IMR-90 (cell line): ENCODE measurements at regions not wholly inside any gene's neighbourhood (a gene's known extent, or its start where the extent isn't known, plus 50 kb on each side); places are given as distances from the start of the nearest gene placed in this dataset.
A peak's percentile ranks its signal among the peaks of the same experiment; 100 is the strongest.

ENCODE experiments used
- ATAC-seq: fragments of 200-7000 bp; cut with Tn5 transposase; 2 replicates; pipeline ENCODE4 v1.9.1; 2020; ENCODE audit warnings: low read depth, mild to moderate bottlenecking, moderate library complexity
- BruUV-seq: library from RNA; stranded (reverse); fragments of 400-500 nt; replicated peaks from 2 replicates; lab custom pipeline; 2021; lab: Mats Ljungman, UMichigan
- CTCF ChIA-PET: fragments of 300-600 bp; formaldehyde crosslinking; extraction: SDS; loops from one replicate; lab custom pipeline; 2021; ENCODE audit warnings: antibody characterized with exemption; lab: Yijun Ruan, JAX
- POLR2A ChIA-PET: fragments of 300-600 bp; sonication (Branson Sonifier 250); formaldehyde crosslinking; loops from one replicate; lab custom pipeline; 2022; ENCODE audit warnings: antibody characterized with exemption; ENCODE audit not compliant: unreplicated experiment; lab: Charles Lee
- DNase-seq: peaks from one replicate; pipeline ENCODE4 v3.0.0; 2013
- H2AFZ ChIP-seq: replicated peaks from 2 replicates; pipeline ENCODE3; 2013; ENCODE audit warnings: low read length, mild to moderate bottlenecking; ENCODE audit not compliant: poor library complexity
- H2AK5ac ChIP-seq: 2 replicates; pipeline ENCODE4 v1.6.1; 2013; ENCODE audit warnings: low read depth, low read length, inconsistent platforms
- H2AK9ac ChIP-seq: replicated peaks from 2 replicates; pipeline ENCODE3; 2013; ENCODE audit warnings: mild to moderate bottlenecking, low read depth, low read length, moderate library complexity; ENCODE audit not compliant: poor library complexity
- H2BK120ac ChIP-seq: 2 replicates; pipeline ENCODE4 v1.6.1; 2013; ENCODE audit warnings: low read depth, low read length, inconsistent platforms
- H2BK15ac ChIP-seq: 3 replicates; pipeline ENCODE4 v1.6.1; 2013; ENCODE audit warnings: low read depth, low read length, inconsistent platforms
- H2BK20ac ChIP-seq: 2 replicates; pipeline ENCODE4 v1.6.1; 2013; ENCODE audit warnings: low read depth, mild to moderate bottlenecking, inconsistent platforms, low read length, moderate library complexity
- H2BK5ac ChIP-seq: 2 replicates; pipeline ENCODE4 v1.6.1; 2013; ENCODE audit warnings: mild to moderate bottlenecking, low read depth, low read length, inconsistent platforms; ENCODE audit not compliant: poor library complexity, severe bottlenecking
- H3K14ac ChIP-seq: replicated peaks from 2 replicates; pipeline ENCODE4 v1.6.1; 2013; ENCODE audit warnings: low read depth, low read length, inconsistent platforms
- H3K18ac ChIP-seq: 2 replicates; pipeline ENCODE4 v1.6.1; 2013; ENCODE audit warnings: low read depth, low read length, control low read depth
- H3K23ac ChIP-seq: 2 replicates; pipeline ENCODE4 v1.6.1; 2013; ENCODE audit warnings: low read depth, low read length, inconsistent platforms
- H3K27ac ChIP-seq: 2 replicates; pipeline ENCODE4 v1.5.1; 2013; ENCODE audit warnings: mild to moderate bottlenecking, control low read depth, low read length; ENCODE audit not compliant: insufficient read depth
- H3K27me3 ChIP-seq: 2 replicates; pipeline ENCODE4 v1.6.1; 2013; ENCODE audit warnings: low read length; ENCODE audit not compliant: control insufficient read depth, insufficient read depth
- H3K36me3 ChIP-seq: 2 replicates; pipeline ENCODE4 v1.6.1; 2013; ENCODE audit warnings: low read length, mixed read lengths; ENCODE audit not compliant: control insufficient read depth, insufficient read depth
- H3K4ac ChIP-seq: 2 replicates; pipeline ENCODE4 v1.6.1; 2013; ENCODE audit warnings: low read depth, low read length, inconsistent platforms
- H3K4me1 ChIP-seq: 2 replicates; pipeline ENCODE4 v1.6.1; 2013; ENCODE audit warnings: low read length, mixed read lengths; ENCODE audit not compliant: control insufficient read depth, insufficient read depth
- H3K4me2 ChIP-seq: 2 replicates; pipeline ENCODE4 v1.6.1; 2013; ENCODE audit warnings: low read depth, mild to moderate bottlenecking, control low read depth, low read length, moderate library complexity
- H3K4me3 ChIP-seq: 2 replicates; pipeline ENCODE4 v1.5.1; 2013; ENCODE audit warnings: low read depth, mild to moderate bottlenecking, control low read depth, low read length, moderate library complexity; ENCODE audit not compliant: insufficient read depth
- H3K56ac ChIP-seq: 2 replicates; pipeline ENCODE4 v1.6.1; 2013; ENCODE audit warnings: low read length, inconsistent platforms; ENCODE audit not compliant: insufficient read depth; ENCODE audit errors: extremely low read depth
- H3K79me1 ChIP-seq, 2 experiments: 2 replicates each; pipeline ENCODE4 v1.6.1; 2013; ENCODE audit warnings: low read length in 2 of 2, inconsistent platforms in 1 of 2, low read depth in 1 of 2
- H3K9ac ChIP-seq: 2 replicates; pipeline ENCODE4 v1.6.1; 2013; ENCODE audit warnings: low read depth, low read length, control low read depth
- H3K9me1 ChIP-seq: 2 replicates; pipeline ENCODE4 v1.6.1; 2013; ENCODE audit warnings: low read length, inconsistent platforms; ENCODE audit not compliant: insufficient read depth
- H3K9me3 ChIP-seq: 2 replicates; pipeline ENCODE4 v1.6.1; 2013; ENCODE audit warnings: low read length; ENCODE audit not compliant: control insufficient read depth, insufficient read depth
- H4K20me1 ChIP-seq: 2 replicates; pipeline ENCODE4 v1.6.1; 2013; ENCODE audit warnings: low read length, inconsistent platforms; ENCODE audit not compliant: insufficient read depth
- H4K5ac ChIP-seq: 2 replicates; pipeline ENCODE4 v1.6.1; 2013; ENCODE audit warnings: mild to moderate bottlenecking, low read depth, low read length, control low read depth
- H4K8ac ChIP-seq, 2 experiments: 2 replicates each; pipeline ENCODE4 v1.6.1; 2013; ENCODE audit warnings: low read depth in 2 of 2, low read length in 2 of 2, control low read depth in 1 of 2, inconsistent platforms in 1 of 2
- H4K91ac ChIP-seq: 2 replicates; pipeline ENCODE4 v1.6.1; 2013; ENCODE audit warnings: low read depth, low read length, inconsistent platforms; ENCODE audit not compliant: insufficient read depth
- BHLHE40 ChIP-seq: fragments of 150-350 bp; IDR thresholded peaks from 2 replicates; pipeline ENCODE4 v1.6.1; 2016; ENCODE audit warnings: mild to moderate bottlenecking, low read depth, low read length
- CHD1 ChIP-seq: IDR thresholded peaks from 2 replicates; pipeline ENCODE4 v1.6.1; 2012; ENCODE audit warnings: low read depth, low read length, improper control_type of control experiment
- CTCF ChIP-seq: conservative IDR thresholded peaks from 2 replicates; pipeline ENCODE4 v1.5.1; 2012; ENCODE audit warnings: mild to moderate bottlenecking, low read depth, low read length, improper control_type of control experiment
- FOS ChIP-seq: fragments of 150-350 bp; IDR thresholded peaks from 2 replicates; pipeline ENCODE4 v1.6.1; 2016; ENCODE audit warnings: low read depth, low read length
- MAFK ChIP-seq: IDR thresholded peaks from 2 replicates; pipeline ENCODE4 v1.6.1; 2012; ENCODE audit warnings: low read depth, low read length, improper control_type of control experiment
- MAZ ChIP-seq: IDR thresholded peaks from 2 replicates; pipeline ENCODE4 v1.6.1; 2012; ENCODE audit warnings: low read depth, mild to moderate bottlenecking, low read length, improper control_type of control experiment, moderate library complexity, borderline replicate concordance
- RCOR1 ChIP-seq: IDR thresholded peaks from 2 replicates; pipeline ENCODE4 v1.6.1; 2012; ENCODE audit warnings: mild to moderate bottlenecking, low read length, improper control_type of control experiment; ENCODE audit not compliant: insufficient replicate concordance
- SMC3 ChIP-seq: fragments of 150-350 bp; IDR thresholded peaks from 2 replicates; pipeline ENCODE4 v1.6.1; 2016; ENCODE audit warnings: low read depth, mild to moderate bottlenecking, antibody characterized with exemption, low read length, moderate library complexity
- WGBS, 2 experiments: methylation state at CpG; one replicate each; pipeline versions ENCODE4 v1.1.5 to v1.1.7; 2013; ENCODE audit warnings: missing lambda C conversion rate in 2 of 2; ENCODE audit not compliant: insufficient read length in 1 of 2; ENCODE audit errors: extremely low coverage in 2 of 2; 5-methylcytosine and 5-hydroxymethylcytosine counted together
- dilution Hi-C: fragments of 300-500 bp; cut with HindIII; formaldehyde crosslinking; loops from one replicate; pipeline ENCODE4 v1.14.3; 2018; ENCODE audit warnings: low sequenced_read_pairs; ENCODE audit not compliant: unreplicated experiment
- in situ Hi-C: fragments of 300-500 bp; cut with MboI; formaldehyde crosslinking; loops from 3 replicates; pipeline ENCODE4 v1.14.3; 2019; ENCODE audit warnings: low sequenced_read_pairs, inconsistent platforms, mixed read lengths
- intact Hi-C: fragments of 100-400 bp; cut with micrococcal nuclease; formaldehyde crosslinking; loops from 2 replicates; pipeline ENCODE4 v1.10.0; 2022

DNA sequence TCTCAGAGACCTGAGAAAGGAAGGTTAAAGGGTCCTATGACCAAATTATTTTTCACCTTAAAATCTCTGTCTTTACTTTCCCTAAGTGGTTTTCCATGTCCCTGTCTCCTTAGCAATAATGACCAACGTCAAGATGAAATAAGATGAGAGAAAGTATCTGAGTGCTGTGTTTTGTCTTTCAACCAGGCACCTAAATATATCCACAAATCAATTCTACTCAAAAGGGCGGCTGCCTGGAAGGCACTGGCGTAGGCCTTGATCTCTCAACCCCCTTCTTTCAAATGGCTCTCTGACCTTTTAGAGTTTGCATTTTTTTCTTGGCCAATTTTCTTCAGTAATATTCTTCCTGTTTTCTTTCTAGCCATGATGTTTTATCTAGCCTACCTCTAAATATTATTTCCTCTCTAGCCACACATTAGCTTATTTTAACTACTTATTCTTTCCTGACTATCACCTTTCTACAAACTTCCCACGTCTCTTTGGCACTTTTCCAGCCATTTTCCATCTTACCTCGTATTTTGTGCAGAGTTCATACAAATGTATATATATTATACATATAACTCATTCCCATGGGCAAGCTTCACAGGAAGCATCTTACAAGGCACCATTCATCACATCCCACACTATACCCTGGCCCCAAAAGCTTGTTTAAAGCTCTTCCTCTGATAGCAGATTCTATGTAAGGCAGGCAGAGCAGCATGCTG lies 204.5 kb downstream of the SNX18 start:
- peak overlapping the region; percentile 49 for H2AFZ ChIP-seq
- DNase-seq (no peak), ATAC-seq (no peak)
- H4K20me1 ChIP-seq, result no peaks in the 10 kb centered on the region
- ChIA-PET CTCF (no interaction called here), POLR2A (no interaction called here)
- no peak overlapping the region; the same call in 1 of the 2 replicates for H4K5ac ChIP-seq
- H3K27ac ChIP-seq, result peak overlapping the region; percentile 48; the same call in 1 of the 2 replicates
- peaks cover 25% of the 10 kb centered on the region for H3K4me1 ChIP-seq
- H3K79me1 ChIP-seq, result peaks cover 0 to 12% of the 10 kb centered on the region in 2 experiments; a peak in 1 of 4 replicates
- H2AK9ac ChIP-seq, result no peak overlapping the region
- H3K18ac ChIP-seq, result peak overlapping the region; percentile 63
- intact Hi-C loops, result no loop called here
- no peak overlapping the region for H3K4me3 ChIP-seq
- H3K23ac ChIP-seq, result no peak overlapping the region
- H2BK20ac ChIP-seq, result peak overlapping the region; percentile 88
- peak overlapping the region; percentile 89 for H2BK120ac ChIP-seq
- H2BK15ac ChIP-seq, result peak overlapping the region; percentile 97; the same call in 1 of the 3 replicates
- peaks cover 18% of the 10 kb centered on the region for H3K9me1 ChIP-seq
- H3K4ac ChIP-seq, result peak overlapping the region; percentile 87
- peak overlapping the region; percentile 59 to 86; a peak in 3 of 4 replicates for H4K8ac ChIP-seq
- WGBS, 2 experiments, result 100% methylated on average over 2 of the region's 5 CpGs; no CpG with 5 or more reads in 1 of the 2 experiments
- no peaks in the 10 kb centered on the region for H3K27me3 ChIP-seq
- no peak overlapping the region for H3K4me2 ChIP-seq
- no peak overlapping the region for H3K56ac ChIP-seq
- peak overlapping the region; percentile 92 for H2AK5ac ChIP-seq
- peak overlapping the region; percentile 62 for H4K91ac ChIP-seq
- H3K36me3 ChIP-seq, result no peaks in the 10 kb centered on the region
- BruUV-seq, result no TSS peak
- H2BK5ac ChIP-seq, result peak overlapping the region; percentile 59
- no peak for TF ChIP-seq RCOR1
- no peak for TF ChIP-seq SMC3
- no peak for TF ChIP-seq MAZ
- TF ChIP-seq FOS, result no peak
- no peak for TF ChIP-seq MAFK
- no peak for TF ChIP-seq BHLHE40
- no peak for TF ChIP-seq CTCF
- TF ChIP-seq CHD1, result no peak
- no peak overlapping the region for H3K9ac ChIP-seq
- H3K14ac ChIP-seq, result peak overlapping the region; percentile 85
- no peaks in the 10 kb centered on the region for H3K9me3 ChIP-seq
- dilution Hi-C loops, result no loop called here
- in situ Hi-C loops, result no loop called here
